ENCODE measurements at regions not wholly inside any gene's neighbourhood (a gene's known extent, or its start where the extent isn't known, plus 50 kb on each side); places are given as distances from the start of the nearest gene placed in this dataset.

DNA sequence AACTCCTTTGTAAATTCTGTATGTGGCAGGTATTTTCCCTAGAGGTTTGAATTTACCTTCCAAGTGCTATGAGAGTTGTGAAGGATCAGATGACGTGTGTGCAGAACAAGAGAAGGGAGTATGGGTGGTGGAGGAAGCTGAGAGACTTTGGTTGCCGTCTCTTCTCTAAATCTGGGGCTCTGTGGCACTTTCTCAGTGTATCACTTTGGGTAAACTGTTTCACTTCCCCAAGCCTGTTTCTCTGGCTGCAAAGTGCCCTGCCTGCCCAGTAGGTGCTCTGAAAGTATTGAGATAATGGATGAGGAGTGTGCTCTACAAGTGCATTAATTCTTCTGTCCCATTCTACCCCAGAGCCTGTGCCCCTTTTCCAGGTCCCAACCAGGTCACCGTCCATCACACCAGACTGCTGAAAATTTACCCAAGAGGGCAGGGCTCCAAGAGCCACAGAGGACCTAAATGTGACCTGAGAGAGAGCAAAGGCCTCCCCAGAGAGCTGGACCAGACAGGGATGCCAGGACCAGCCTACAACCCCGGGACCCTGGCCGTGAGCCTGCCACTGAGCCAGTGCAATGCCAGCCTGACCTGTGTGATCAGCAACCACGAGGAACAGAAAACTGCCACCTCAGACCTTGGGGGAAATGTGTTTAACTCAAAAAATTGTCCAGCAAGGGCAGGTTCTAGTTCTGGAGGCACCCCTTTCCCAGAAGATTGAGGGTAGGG lies 131.6 kb upstream of the ETV3 start:
- no peak overlapping the region for H2BK120ac ChIP-seq (ENCODE audit: low read depth, low read length)
- in situ Hi-C loops (cut with MboI; ENCODE audit: low sequenced_read_pairs) (no loop called here), intact Hi-C loops (cut with micrococcal nuclease) (no loop called here), dilution Hi-C loops (cut with HindIII; ENCODE audit: low sequenced_read_pairs, unreplicated experiment) (no loop called here)
- no peak overlapping the region for H3K9ac ChIP-seq (ENCODE audit: low read depth, low read length)
- CTCF ChIA-PET: no interaction called here
- no peak overlapping the region for H3K14ac ChIP-seq (replicated peaks; ENCODE audit: low read depth, low read length)
- no peak overlapping the region for H2BK5ac ChIP-seq (ENCODE audit: low read depth, low read length, poor library complexity, severe bottlenecking)
- WGBS, 2 experiments (ENCODE audit: extremely low coverage in 2 of 2, insufficient read length in 1 of 2): 10% methylated on average over 2 of the region's 6 CpGs; no CpG with 5 or more reads in 1 of the 2 experiments
- H3K9me1 ChIP-seq (ENCODE audit: insufficient read depth, low read length): no peaks in the 10 kb centered on the region
- H4K5ac ChIP-seq (ENCODE audit: low read depth, low read length): no peak overlapping the region
- H3K4me2 ChIP-seq (ENCODE audit: low read depth, low read length): no peak overlapping the region
- no peaks in the 10 kb centered on the region for H3K9me3 ChIP-seq (ENCODE audit: control insufficient read depth, insufficient read depth, low read length)
- no peak overlapping the region for H3K23ac ChIP-seq (ENCODE audit: low read depth, low read length)
- no peak overlapping the region for H3K27ac ChIP-seq (ENCODE audit: insufficient read depth, low read length)
- H3K36me3 ChIP-seq (ENCODE audit: control insufficient read depth, insufficient read depth, low read length): no peaks in the 10 kb centered on the region
- no peaks in the 10 kb centered on the region for H4K20me1 ChIP-seq (ENCODE audit: insufficient read depth, low read length)
- H3K27me3 ChIP-seq (ENCODE audit: control insufficient read depth, insufficient read depth, low read length): peaks cover 3% of the 10 kb centered on the region; the same call in 1 of the 2 replicates
- TF ChIP-seq POLR2A (IDR thresholded peaks at IDR 0.05; ENCODE audit: low read depth, low read length) (no peak), NFE2L2 (IDR thresholded peaks at IDR 0.05; ENCODE audit: low read depth, low read length) (no peak), CHD1 (IDR thresholded peaks at IDR 0.05; ENCODE audit: low read depth, low read length) (no peak), RFX5 (IDR thresholded peaks at IDR 0.05; ENCODE audit: low read depth, low read length) (no peak), MAFK (IDR thresholded peaks at IDR 0.05; ENCODE audit: low read depth, low read length) (no peak), SMC3 (IDR thresholded peaks at IDR 0.05; ENCODE audit: low read depth, low read length) (no peak), BHLHE40 (IDR thresholded peaks at IDR 0.05; ENCODE audit: low read depth, low read length) (no peak), MAZ (IDR thresholded peaks at IDR 0.05; ENCODE audit: borderline replicate concordance, low read depth, low read length) (no peak), CEBPB (IDR thresholded peaks at IDR 0.05; ENCODE audit: low read depth, low read length) (no peak)
- TF ChIP-seq, protein P1, sequence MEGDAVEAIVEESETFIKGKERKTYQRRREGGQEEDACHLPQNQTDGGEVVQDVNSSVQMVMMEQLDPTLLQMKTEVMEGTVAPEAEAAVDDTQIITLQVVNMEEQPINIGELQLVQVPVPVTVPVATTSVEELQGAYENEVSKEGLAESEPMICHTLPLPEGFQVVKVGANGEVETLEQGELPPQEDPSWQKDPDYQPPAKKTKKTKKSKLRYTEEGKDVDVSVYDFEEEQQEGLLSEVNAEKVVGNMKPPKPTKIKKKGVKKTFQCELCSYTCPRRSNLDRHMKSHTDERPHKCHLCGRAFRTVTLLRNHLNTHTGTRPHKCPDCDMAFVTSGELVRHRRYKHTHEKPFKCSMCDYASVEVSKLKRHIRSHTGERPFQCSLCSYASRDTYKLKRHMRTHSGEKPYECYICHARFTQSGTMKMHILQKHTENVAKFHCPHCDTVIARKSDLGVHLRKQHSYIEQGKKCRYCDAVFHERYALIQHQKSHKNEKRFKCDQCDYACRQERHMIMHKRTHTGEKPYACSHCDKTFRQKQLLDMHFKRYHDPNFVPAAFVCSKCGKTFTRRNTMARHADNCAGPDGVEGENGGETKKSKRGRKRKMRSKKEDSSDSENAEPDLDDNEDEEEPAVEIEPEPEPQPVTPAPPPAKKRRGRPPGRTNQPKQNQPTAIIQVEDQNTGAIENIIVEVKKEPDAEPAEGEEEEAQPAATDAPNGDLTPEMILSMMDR (conservative IDR thresholded peaks at IDR 0.05; ENCODE audit: low read depth, low read length): no peak
- TF ChIP-seq, protein P2, sequence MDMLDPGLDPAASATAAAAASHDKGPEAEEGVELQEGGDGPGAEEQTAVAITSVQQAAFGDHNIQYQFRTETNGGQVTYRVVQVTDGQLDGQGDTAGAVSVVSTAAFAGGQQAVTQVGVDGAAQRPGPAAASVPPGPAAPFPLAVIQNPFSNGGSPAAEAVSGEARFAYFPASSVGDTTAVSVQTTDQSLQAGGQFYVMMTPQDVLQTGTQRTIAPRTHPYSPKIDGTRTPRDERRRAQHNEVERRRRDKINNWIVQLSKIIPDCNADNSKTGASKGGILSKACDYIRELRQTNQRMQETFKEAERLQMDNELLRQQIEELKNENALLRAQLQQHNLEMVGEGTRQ (IDR thresholded peaks at IDR 0.05; ENCODE audit: low read depth, low read length): no peak
- DNase-seq (no peak), ATAC-seq (ENCODE audit: low read depth) (no peak)
- H2AFZ ChIP-seq (replicated peaks; ENCODE audit: low read length, poor library complexity): no peak overlapping the region
- H2BK15ac ChIP-seq (ENCODE audit: low read depth, low read length): no peak overlapping the region
- POLR2A ChIA-PET (ENCODE audit: unreplicated experiment): no interaction called here
- no peak overlapping the region for H3K4me3 ChIP-seq (ENCODE audit: insufficient read depth, low read depth, low read length)
- H2BK20ac ChIP-seq (ENCODE audit: low read depth, low read length): no peak overlapping the region
- H3K56ac ChIP-seq (ENCODE audit: extremely low read depth, insufficient read depth, low read length): no peak overlapping the region
- H3K79me1 ChIP-seq (ENCODE audit: low read depth in 1 of 2, low read length in 2 of 2): no peaks in the 10 kb centered on the region
- no peak overlapping the region for H3K4ac ChIP-seq (ENCODE audit: low read depth, low read length)
- BruUV-seq (replicated peaks): no TSS peak
- H2AK9ac ChIP-seq (replicated peaks; ENCODE audit: low read depth, low read length, poor library complexity): no peak overlapping the region
- no peak overlapping the region for H4K8ac ChIP-seq (ENCODE audit: low read depth in 2 of 2, low read length in 2 of 2)
- H3K4me1 ChIP-seq (ENCODE audit: control insufficient read depth, insufficient read depth, low read length): no peaks in the 10 kb centered on the region
- no peak overlapping the region for H3K18ac ChIP-seq (ENCODE audit: low read depth, low read length)
- no peak overlapping the region for H2AK5ac ChIP-seq (ENCODE audit: low read depth, low read length)
- no peak overlapping the region for H4K91ac ChIP-seq (ENCODE audit: insufficient read depth, low read depth, low read length)
